ENCODE measurements at regions not wholly inside any gene's neighbourhood (a gene's known extent, or its start where the extent isn't known, plus 50 kb on each side); places are given as distances from the start of the nearest gene placed in this dataset.

DNA sequence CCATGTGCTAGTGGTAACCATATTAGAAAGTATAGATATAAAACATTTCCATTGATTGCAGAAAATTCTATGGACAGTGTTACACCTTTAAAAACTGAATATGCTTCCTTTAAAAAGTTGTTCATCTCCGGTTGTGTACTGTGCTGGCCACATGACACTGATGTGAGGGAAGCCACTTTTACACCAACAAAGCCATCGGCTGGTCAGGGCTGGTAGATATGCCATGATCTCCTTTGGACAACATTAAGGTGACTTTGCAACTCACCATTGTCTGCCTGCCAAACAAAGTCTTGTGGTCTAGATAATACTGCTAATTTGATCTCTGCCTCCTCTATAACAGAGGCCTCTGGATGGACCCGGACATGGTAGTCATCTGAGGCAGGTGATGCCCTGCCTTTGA, 156.0 kb upstream of the RARB start:
- no peak overlapping the region for H3K4me3 ChIP-seq (ENCODE audit: low read length)
- H3K27ac ChIP-seq (ENCODE audit: low read length), result no peak overlapping the region
- no peaks in the 10 kb centered on the region for H3K4me1 ChIP-seq (ENCODE audit: insufficient read depth, low read length)
- H3K27me3 ChIP-seq (ENCODE audit: insufficient read depth, low read length), result no peaks in the 10 kb centered on the region
- H3K9me3 ChIP-seq (ENCODE audit: insufficient read depth, low read depth, low read length), result no peaks in the 10 kb centered on the region
- H3K9ac ChIP-seq (ENCODE audit: low read depth, low read length), result no peak overlapping the region
- H3K36me3 ChIP-seq (ENCODE audit: insufficient read depth, low read depth, low read length), result no peaks in the 10 kb centered on the region

DNA sequence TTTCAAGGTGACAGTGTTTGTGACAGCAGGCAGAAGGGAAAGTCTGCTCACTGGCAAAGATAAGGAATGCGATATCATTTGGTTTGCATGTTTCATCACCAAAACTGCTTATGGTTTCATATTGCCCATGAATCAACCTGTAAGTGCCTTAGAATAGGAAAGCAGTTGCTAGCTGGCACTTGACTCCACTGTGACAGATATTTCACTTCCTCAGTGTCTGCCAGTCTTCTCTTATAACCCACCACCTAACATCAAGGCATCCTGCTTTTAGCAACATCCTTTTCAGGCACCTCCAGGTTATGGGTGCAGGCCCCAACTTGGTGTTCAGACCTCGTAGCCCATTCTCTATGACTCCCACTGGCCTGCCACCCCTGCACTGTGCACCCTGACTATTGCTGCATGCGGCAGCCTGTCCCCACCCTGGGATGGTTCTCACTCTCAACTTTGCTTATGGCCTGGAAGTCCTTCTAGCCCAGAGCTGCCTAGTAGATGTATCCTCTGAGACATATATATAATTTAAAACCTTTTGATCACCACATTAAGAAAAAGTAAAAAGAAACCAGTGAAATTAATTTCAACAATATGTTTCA, 154.4 kb upstream of the RARB start:
- no peak overlapping the region for H3K4me3 ChIP-seq (ENCODE audit: low read length)

DNA sequence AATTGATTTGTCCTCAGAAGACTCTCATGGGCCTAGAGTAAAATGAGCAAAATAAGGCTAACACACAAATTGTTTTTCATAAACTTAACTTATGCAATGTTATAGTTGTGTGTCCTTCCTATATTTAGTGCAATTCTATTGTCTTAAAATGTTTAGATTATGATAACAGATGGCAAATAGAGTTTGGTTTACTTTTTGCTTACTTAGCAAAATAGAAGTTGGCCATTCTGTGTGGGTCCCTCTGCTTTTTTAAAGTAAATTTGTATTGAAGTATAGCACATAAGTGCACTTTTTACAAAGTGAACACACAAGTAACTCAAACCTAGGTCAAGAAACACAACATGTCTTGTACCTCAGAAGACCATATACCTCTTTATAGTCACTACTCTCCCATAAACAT, 150.6 kb upstream of the RARB start:
- Histone ChIP-seq H3K27me3 (ENCODE audit: insufficient read depth, low read length) (no peaks in the 10 kb centered on the region), H3K27ac (ENCODE audit: low read length) (no peak overlapping the region), H3K9me3 (ENCODE audit: insufficient read depth, low read depth, low read length) (no peaks in the 10 kb centered on the region), H3K9ac (ENCODE audit: low read depth, low read length) (no peak overlapping the region), H3K4me3 (ENCODE audit: low read length) (no peak overlapping the region), H3K36me3 (ENCODE audit: insufficient read depth, low read depth, low read length) (no peaks in the 10 kb centered on the region), H3K4me1 (ENCODE audit: insufficient read depth, low read length) (no peaks in the 10 kb centered on the region)

More for the DNA sequence above, 154.4 kb upstream of the RARB start:
- H3K9ac ChIP-seq (ENCODE audit: low read depth, low read length), result no peak overlapping the region
- no peaks in the 10 kb centered on the region for H3K36me3 ChIP-seq (ENCODE audit: insufficient read depth, low read depth, low read length)
- no peak overlapping the region for H3K27ac ChIP-seq (ENCODE audit: low read length)
- no peaks in the 10 kb centered on the region for H3K9me3 ChIP-seq (ENCODE audit: insufficient read depth, low read depth, low read length)
- H3K4me1 ChIP-seq (ENCODE audit: insufficient read depth, low read length), result no peaks in the 10 kb centered on the region
- H3K27me3 ChIP-seq (ENCODE audit: insufficient read depth, low read length), result no peaks in the 10 kb centered on the region

DNA sequence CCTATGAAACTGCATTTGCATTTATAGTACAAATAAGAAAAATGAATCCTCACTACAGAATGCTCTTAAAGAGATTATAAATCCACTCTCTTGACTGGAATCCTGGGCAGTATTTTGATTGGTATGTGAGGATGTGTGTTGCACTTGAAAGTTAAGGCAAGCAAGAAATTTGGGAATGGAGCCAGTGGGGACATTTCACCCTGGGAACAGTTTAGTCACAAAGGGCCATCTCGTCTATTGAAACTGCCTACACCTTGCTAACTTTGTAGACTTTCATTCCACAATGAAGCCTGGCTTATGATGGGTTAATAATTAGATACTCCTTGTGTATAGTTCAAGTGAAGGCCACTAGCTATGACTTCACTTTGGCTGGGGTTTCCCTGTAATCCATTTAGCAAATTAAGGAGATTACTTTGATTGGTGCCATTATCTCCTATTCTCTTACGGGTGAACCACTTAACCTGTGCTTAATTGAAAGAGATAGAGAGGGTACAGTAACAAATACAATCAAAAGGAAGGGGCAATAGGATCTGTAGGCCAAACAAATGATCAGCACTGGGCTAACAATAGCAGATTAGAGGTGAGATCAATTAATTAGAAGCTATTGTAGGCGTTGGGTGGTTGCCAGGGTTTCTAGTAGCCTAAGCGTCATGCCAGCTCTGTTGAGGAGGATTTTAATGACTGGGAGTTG, 146.9 kb upstream of the RARB start:
- no peaks in the 10 kb centered on the region for H3K4me1 ChIP-seq (ENCODE audit: insufficient read depth, low read length)
- H3K9me3 ChIP-seq (ENCODE audit: insufficient read depth, low read depth, low read length), result no peaks in the 10 kb centered on the region
- H3K4me3 ChIP-seq (ENCODE audit: low read length), result no peak overlapping the region
- no peak overlapping the region for H3K27ac ChIP-seq (ENCODE audit: low read length)
- H3K36me3 ChIP-seq (ENCODE audit: insufficient read depth, low read depth, low read length), result no peaks in the 10 kb centered on the region
- no peaks in the 10 kb centered on the region for H3K27me3 ChIP-seq (ENCODE audit: insufficient read depth, low read length)
- H3K9ac ChIP-seq (ENCODE audit: low read depth, low read length), result no peak overlapping the region

DNA sequence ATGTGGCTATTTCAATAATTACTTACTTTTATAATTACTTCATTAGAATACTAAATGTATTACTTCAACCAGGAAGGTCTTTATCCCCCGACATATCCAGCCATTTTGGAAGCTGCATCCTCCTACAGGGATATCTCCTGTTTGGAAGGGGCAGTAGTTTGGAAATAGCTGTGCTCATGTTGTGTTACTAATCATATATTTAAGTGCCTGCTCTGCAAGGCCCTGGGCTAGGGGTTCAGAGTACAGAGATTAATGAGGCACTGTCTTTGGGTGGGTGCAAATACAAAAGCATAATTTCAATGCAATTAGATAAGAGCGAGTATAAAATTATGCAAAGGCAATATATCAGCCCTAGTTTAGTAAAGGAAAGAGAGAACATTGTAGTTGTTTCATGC, 146.3 kb upstream of the RARB start:
- Histone ChIP-seq H3K27me3 (ENCODE audit: insufficient read depth, low read length) (no peaks in the 10 kb centered on the region), H3K27ac (ENCODE audit: low read length) (no peak overlapping the region), H3K4me1 (ENCODE audit: insufficient read depth, low read length) (no peaks in the 10 kb centered on the region)

DNA sequence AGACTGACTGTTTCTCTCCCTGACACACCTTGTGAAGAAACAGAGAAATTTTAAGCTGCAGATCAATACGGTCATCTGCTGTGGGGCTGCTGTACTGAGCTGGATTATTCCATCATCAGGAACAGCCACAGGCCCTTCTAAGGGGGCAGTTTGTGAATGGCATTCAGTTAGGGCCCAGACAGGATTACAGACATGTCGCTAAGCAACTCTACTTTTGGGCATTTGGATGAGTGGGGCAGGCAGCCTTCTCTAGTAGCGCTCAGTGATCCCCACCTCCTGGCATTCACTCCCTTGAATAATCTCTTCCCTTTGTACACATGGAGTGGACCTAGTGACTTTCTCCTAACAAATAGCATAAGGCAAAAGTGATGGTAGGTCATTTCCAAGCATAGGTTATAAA, 144.4 kb upstream of the RARB start:
- Histone ChIP-seq H3K9me3 (ENCODE audit: insufficient read depth, low read depth, low read length) (no peaks in the 10 kb centered on the region), H3K4me3 (ENCODE audit: low read length) (no peak overlapping the region), H3K4me1 (ENCODE audit: insufficient read depth, low read length) (peaks cover 7% of the 10 kb centered on the region), H3K27ac (ENCODE audit: low read length) (no peak overlapping the region), H3K36me3 (ENCODE audit: insufficient read depth, low read depth, low read length) (no peaks in the 10 kb centered on the region), H3K27me3 (ENCODE audit: insufficient read depth, low read length) (no peaks in the 10 kb centered on the region), H3K9ac (ENCODE audit: low read depth, low read length) (no peak overlapping the region)

More for the DNA sequence above, 146.3 kb upstream of the RARB start:
- no peak overlapping the region for H3K4me3 ChIP-seq (ENCODE audit: low read length)
- no peaks in the 10 kb centered on the region for H3K9me3 ChIP-seq (ENCODE audit: insufficient read depth, low read depth, low read length)
- no peaks in the 10 kb centered on the region for H3K36me3 ChIP-seq (ENCODE audit: insufficient read depth, low read depth, low read length)
- H3K9ac ChIP-seq (ENCODE audit: low read depth, low read length), result no peak overlapping the region

DNA sequence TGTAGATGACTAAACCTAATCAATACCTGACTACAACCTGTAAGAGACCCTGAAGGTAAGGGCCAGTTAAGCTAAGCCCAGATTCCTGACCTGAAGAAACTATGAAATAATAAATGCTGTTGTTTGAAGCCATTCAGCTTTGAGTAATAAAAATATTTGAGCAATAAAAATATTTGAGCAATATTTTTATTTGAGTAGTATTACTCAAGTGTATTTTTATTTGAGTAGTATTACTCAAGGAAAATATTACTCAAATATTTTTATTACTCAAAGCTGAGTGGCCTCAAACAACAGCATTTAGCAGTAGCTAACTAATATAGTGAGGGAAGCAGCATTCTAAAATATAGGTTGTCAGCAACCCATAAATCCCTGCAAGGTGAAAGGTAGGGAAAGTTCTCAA, 143.8 kb upstream of the RARB start:
- H3K27ac ChIP-seq (ENCODE audit: low read length), result no peak overlapping the region
- H3K27me3 ChIP-seq (ENCODE audit: insufficient read depth, low read length), result no peaks in the 10 kb centered on the region
- H3K9ac ChIP-seq (ENCODE audit: low read depth, low read length), result no peak overlapping the region
- H3K4me1 ChIP-seq (ENCODE audit: insufficient read depth, low read length), result peaks cover 14% of the 10 kb centered on the region
- no peaks in the 10 kb centered on the region for H3K36me3 ChIP-seq (ENCODE audit: insufficient read depth, low read depth, low read length)
- H3K4me3 ChIP-seq (ENCODE audit: low read length), result no peak overlapping the region
- no peaks in the 10 kb centered on the region for H3K9me3 ChIP-seq (ENCODE audit: insufficient read depth, low read depth, low read length)

DNA sequence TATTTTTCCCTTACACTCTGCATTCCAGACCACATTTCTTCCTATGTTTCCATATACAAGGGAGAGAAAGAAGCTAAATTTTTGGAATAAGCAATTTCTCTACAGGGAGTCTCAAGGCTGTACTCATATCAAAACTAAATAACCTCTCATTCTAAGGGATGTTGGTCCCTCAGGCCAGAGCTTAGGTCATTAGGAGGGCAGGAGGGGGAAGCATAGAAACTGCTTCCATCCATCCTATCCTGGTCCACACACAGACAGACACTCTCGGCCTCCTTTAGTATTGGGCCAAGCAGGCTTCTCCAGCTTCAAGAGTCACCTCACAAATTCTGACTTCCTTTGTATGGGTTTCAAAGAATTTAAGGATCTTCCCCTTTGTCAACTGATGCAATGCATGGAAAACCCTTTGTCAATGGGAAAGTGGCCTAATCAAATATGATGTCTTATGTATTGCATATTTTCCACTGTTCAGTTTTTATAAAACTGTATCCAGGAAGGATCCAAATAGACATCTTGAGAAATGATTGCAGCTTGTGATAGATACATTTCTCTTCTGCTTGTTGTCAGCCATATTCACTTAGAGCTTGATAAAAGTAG, 140.7 kb upstream of the RARB start:
- H3K36me3 ChIP-seq (ENCODE audit: insufficient read depth, low read depth, low read length), result no peaks in the 10 kb centered on the region
- H3K9me3 ChIP-seq (ENCODE audit: insufficient read depth, low read depth, low read length), result no peaks in the 10 kb centered on the region
- no peak overlapping the region for H3K27ac ChIP-seq (ENCODE audit: low read length)
- H3K4me1 ChIP-seq (ENCODE audit: insufficient read depth, low read length), result peaks cover 24% of the 10 kb centered on the region
- no peak overlapping the region for H3K4me3 ChIP-seq (ENCODE audit: low read length)
- H3K27me3 ChIP-seq (ENCODE audit: insufficient read depth, low read length), result no peaks in the 10 kb centered on the region
- H3K9ac ChIP-seq (ENCODE audit: low read depth, low read length), result no peak overlapping the region

DNA sequence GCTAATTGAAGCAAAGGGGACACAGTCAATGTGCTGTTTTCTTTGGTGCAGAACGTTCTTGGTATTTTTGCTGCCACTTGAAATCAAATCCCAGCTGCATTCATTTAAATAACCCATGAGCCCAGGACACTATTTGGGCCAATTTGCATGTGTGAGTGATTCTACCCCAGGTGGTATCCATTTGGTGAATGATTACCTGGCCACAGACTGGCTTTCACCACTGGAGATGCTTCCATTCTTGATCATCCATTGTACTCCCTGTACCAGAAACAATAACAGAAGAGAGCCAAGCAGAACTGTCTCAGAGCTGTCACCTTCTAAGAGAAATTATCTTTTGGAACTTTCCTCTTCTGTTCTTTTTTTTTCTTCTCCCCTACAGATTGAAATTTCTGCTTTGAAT, 139.7 kb upstream of the RARB start:
- H3K9ac ChIP-seq (ENCODE audit: low read depth, low read length), result no peak overlapping the region
- H3K27ac ChIP-seq (ENCODE audit: low read length), result no peak overlapping the region
- H3K27me3 ChIP-seq (ENCODE audit: insufficient read depth, low read length), result no peaks in the 10 kb centered on the region
- H3K4me1 ChIP-seq (ENCODE audit: insufficient read depth, low read length), result peaks cover 24% of the 10 kb centered on the region
- no peaks in the 10 kb centered on the region for H3K9me3 ChIP-seq (ENCODE audit: insufficient read depth, low read depth, low read length)
- peak overlapping the region; percentile 1; the same call in 1 of the 2 replicates for H3K4me3 ChIP-seq (ENCODE audit: low read length)
- no peaks in the 10 kb centered on the region for H3K36me3 ChIP-seq (ENCODE audit: insufficient read depth, low read depth, low read length)

DNA sequence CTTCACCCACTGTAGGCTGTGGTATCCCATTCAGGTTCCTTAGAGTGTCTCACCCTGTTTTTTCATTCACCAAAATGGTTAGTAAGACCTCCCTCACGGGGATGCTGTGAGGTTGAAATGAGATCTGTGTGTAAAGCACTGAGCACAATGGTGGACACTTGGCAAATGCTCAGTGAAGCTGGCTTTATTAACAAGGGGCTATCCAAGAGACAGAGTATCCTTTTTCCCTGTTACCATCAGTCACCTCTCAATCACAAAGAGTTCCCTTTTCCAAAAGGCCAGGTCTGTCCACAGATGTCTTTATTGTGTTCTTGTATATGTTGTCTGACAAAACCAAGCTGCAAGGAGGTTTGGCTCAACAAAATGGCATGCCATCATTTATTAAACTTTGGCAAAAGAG, 138.9 kb upstream of the RARB start:
- H3K36me3 ChIP-seq (ENCODE audit: insufficient read depth, low read depth, low read length), result no peaks in the 10 kb centered on the region
- no peak overlapping the region for H3K27ac ChIP-seq (ENCODE audit: low read length)
- H3K4me3 ChIP-seq (ENCODE audit: low read length), result peak overlapping the region; percentile 1; the same call in 1 of the 2 replicates
- no peak overlapping the region for H3K9ac ChIP-seq (ENCODE audit: low read depth, low read length)
- peaks cover 31% of the 10 kb centered on the region for H3K4me1 ChIP-seq (ENCODE audit: insufficient read depth, low read length)
- H3K9me3 ChIP-seq (ENCODE audit: insufficient read depth, low read depth, low read length), result no peaks in the 10 kb centered on the region
- no peaks in the 10 kb centered on the region for H3K27me3 ChIP-seq (ENCODE audit: insufficient read depth, low read length)

DNA sequence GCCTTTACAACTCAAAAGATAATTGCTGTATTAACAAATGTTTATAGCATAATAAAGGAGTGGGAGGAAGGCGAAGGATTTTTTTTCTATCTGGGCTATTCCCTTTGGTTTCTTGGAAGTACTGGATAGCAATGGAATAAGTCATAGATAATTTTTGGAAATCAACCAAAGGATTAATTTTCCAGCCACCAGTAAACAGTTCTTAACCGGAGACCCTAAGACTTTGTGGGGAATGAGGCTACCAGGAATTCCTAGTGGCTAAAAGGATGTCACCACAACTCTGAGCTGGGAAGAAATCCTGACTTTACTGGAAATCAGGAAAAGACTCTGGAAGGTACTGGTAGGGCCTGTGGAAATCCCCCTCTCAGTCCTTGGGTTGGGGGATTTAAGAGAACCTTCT, 138.4 kb upstream of the RARB start:
- Histone ChIP-seq H3K4me1 (ENCODE audit: insufficient read depth, low read length) (peaks cover 33% of the 10 kb centered on the region), H3K27ac (ENCODE audit: low read length) (no peak overlapping the region), H3K36me3 (ENCODE audit: insufficient read depth, low read depth, low read length) (no peaks in the 10 kb centered on the region), H3K9ac (ENCODE audit: low read depth, low read length) (no peak overlapping the region), H3K9me3 (ENCODE audit: insufficient read depth, low read depth, low read length) (no peaks in the 10 kb centered on the region), H3K4me3 (ENCODE audit: low read length) (no peak overlapping the region), H3K27me3 (ENCODE audit: insufficient read depth, low read length) (no peaks in the 10 kb centered on the region)

DNA sequence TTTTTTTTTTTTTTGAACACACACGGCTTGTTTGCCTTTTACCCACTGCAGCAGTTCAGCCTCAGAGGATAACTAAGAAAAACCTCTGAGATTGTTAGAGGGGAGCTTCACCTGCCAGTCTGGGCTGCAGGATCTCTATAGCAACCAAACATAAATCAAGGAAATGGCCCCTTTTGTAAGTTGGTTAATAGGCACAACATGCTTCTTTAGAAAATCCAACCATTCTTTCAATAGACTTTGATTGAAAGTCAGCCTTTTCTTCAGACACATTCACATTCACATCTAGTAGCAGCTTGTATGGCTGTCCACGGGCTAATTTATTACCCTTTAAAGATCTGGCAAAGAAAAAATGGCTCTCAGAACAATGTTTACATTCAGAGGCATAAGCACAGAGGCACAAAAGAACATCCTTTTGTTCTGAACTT, 136.6 kb upstream of the RARB start:
- Histone ChIP-seq H3K36me3 (ENCODE audit: insufficient read depth, low read depth, low read length) (no peaks in the 10 kb centered on the region), H3K4me1 (ENCODE audit: insufficient read depth, low read length) (peaks cover 33% of the 10 kb centered on the region), H3K9me3 (ENCODE audit: insufficient read depth, low read depth, low read length) (no peaks in the 10 kb centered on the region), H3K27ac (ENCODE audit: low read length) (no peak overlapping the region), H3K4me3 (ENCODE audit: low read length) (no peak overlapping the region), H3K9ac (ENCODE audit: low read depth, low read length) (peak overlapping the region; percentile 30; the same call in 1 of the 2 replicates), H3K27me3 (ENCODE audit: insufficient read depth, low read length) (no peaks in the 10 kb centered on the region)
